OCI-LY7 (cell line): ENCODE measurements at regions not wholly inside any gene's neighbourhood (a gene's known extent, or its start where the extent isn't known, plus 50 kb on each side); places are given as distances from the start of the nearest gene placed in this dataset.

Experiments
- BruUV-seq: library from RNA; stranded (reverse); fragments of 400-500 nt; replicated peaks from 2 replicates; lab custom pipeline; 2021; lab: Mats Ljungman, UMichigan
- CTCF ChIA-PET: fragments of 300-600 bp; sonication (Branson Sonifier 250); formaldehyde crosslinking; loops from one replicate; lab custom pipeline; 2022; ENCODE audit warnings: antibody characterized with exemption; ENCODE audit not compliant: unreplicated experiment; lab: Charles Lee
- POLR2A ChIA-PET: fragments of 300-600 bp; sonication (Branson Sonifier 250); formaldehyde crosslinking; loops from one replicate; lab custom pipeline; 2022; ENCODE audit warnings: antibody characterized with exemption; lab: Charles Lee
- DNase-seq: peaks from one replicate; pipeline ENCODE4 v3.0.0-alpha.2; 2015; ENCODE audit warnings: low spot score
- H2AFZ ChIP-seq: fragments of 200-600 bp; sonication (generic), shearing (Covaris generic); 2 replicates; pipeline ENCODE4 v1.6.1; 2014; ENCODE audit warnings: mild to moderate bottlenecking, antibody characterized with exemption, low read length, moderate library complexity
- H3K27ac ChIP-seq: fragments of 200-600 bp; sonication (generic); 2 replicates; pipeline ENCODE4 v1.5.1; 2014; ENCODE audit warnings: mixed run types, low read depth, mild to moderate bottlenecking, moderate library complexity, low read length, inconsistent platforms; ENCODE audit not compliant: poor library complexity, severe bottlenecking
- H3K36me3 ChIP-seq: fragments of 200-600 bp; sonication (generic); 2 replicates; pipeline ENCODE4 v1.6.1; 2014; ENCODE audit warnings: mild to moderate bottlenecking, antibody characterized with exemption, low read length, moderate library complexity, mixed read lengths; ENCODE audit not compliant: insufficient read depth
- H3K4me1 ChIP-seq: fragments of 200-600 bp; sonication (generic); 2 replicates; pipeline ENCODE4 v1.5.1; 2014; ENCODE audit warnings: mild to moderate bottlenecking, low read length; ENCODE audit not compliant: insufficient read depth, poor library complexity, severe bottlenecking
- H3K4me2 ChIP-seq: fragments of 200-600 bp; sonication (generic); 2 replicates; pipeline ENCODE4 v1.6.1; 2014; ENCODE audit warnings: mild to moderate bottlenecking, low read length
- H3K4me3 ChIP-seq: fragments of 200-600 bp; sonication (generic); 2 replicates; pipeline ENCODE4 v1.5.1; 2014; ENCODE audit warnings: mild to moderate bottlenecking, low read depth, low read length; ENCODE audit not compliant: poor library complexity, severe bottlenecking
- H3K79me2 ChIP-seq: fragments of 200-600 bp; sonication (generic); 2 replicates; pipeline ENCODE4 v1.6.1; 2016; ENCODE audit warnings: low read depth, mild to moderate bottlenecking, low read length, moderate library complexity, mixed read lengths; ENCODE audit not compliant: insufficient read depth
- H3K9me2 ChIP-seq: fragments of 200-600 bp; sonication (generic); 2 replicates; pipeline ENCODE4 v1.6.1; 2016; ENCODE audit warnings: mild to moderate bottlenecking, low read length, mixed read lengths; ENCODE audit not compliant: insufficient read depth
- H3K9me3 ChIP-seq: fragments of 200-600 bp; sonication (generic); 2 replicates; pipeline ENCODE4 v1.6.1; 2014; ENCODE audit warnings: mild to moderate bottlenecking, mixed run types, low read length, mixed read lengths
- H4K20me1 ChIP-seq: fragments of 200-600 bp; sonication (generic); 2 replicates; pipeline ENCODE4 v1.6.1; 2014; ENCODE audit warnings: mild to moderate bottlenecking, antibody characterized with exemption, low read length, moderate library complexity, mixed read lengths; ENCODE audit not compliant: insufficient read depth
- CTCF ChIP-seq: fragments of 200-600 bp; sonication (generic); conservative IDR thresholded peaks from 2 replicates; pipeline ENCODE4 v1.5.1; 2014; ENCODE audit warnings: mild to moderate bottlenecking, antibody characterized with exemption, low read length, moderate library complexity, mixed read lengths
- EZH2phosphoT487 ChIP-seq: fragments of 200-600 bp; sonication (generic); IDR thresholded peaks from 2 replicates; pipeline ENCODE4 v1.6.1; 2018; ENCODE audit warnings: low read depth, borderline replicate concordance, mild to moderate bottlenecking, mixed run types, antibody characterized with exemption, low read length, moderate library complexity, mixed read lengths
- intact Hi-C: fragments of 100-400 bp; cut with micrococcal nuclease; formaldehyde crosslinking; loops from one replicate; pipeline ENCODE4 v1.10.0; 2022; ENCODE audit not compliant: unreplicated experiment

- Histone ChIP-seq H3K27ac (no peak overlapping the region), H4K20me1 (no peaks in the 10 kb centered on the region), H2AFZ (no peak overlapping the region), H3K9me3 (no peaks in the 10 kb centered on the region), H3K79me2 (no peaks in the 10 kb centered on the region), H3K9me2 (no peaks in the 10 kb centered on the region), H3K4me1 (no peaks in the 10 kb centered on the region), H3K36me3 (no peaks in the 10 kb centered on the region), H3K4me2 (no peak overlapping the region), H3K4me3 (no peak overlapping the region)
- TF ChIP-seq EZH2phosphoT487: no peak
- no peak for TF ChIP-seq CTCF
- no peak for DNase-seq
- ChIA-PET POLR2A (no interaction called here), CTCF (no interaction called here)
- BruUV-seq: no TSS peak
- intact Hi-C loops: no loop called here
Observed at GRCh38 chr2:120881981-120882788, 146.5 kb downstream of the GLI2 start.

DNA sequence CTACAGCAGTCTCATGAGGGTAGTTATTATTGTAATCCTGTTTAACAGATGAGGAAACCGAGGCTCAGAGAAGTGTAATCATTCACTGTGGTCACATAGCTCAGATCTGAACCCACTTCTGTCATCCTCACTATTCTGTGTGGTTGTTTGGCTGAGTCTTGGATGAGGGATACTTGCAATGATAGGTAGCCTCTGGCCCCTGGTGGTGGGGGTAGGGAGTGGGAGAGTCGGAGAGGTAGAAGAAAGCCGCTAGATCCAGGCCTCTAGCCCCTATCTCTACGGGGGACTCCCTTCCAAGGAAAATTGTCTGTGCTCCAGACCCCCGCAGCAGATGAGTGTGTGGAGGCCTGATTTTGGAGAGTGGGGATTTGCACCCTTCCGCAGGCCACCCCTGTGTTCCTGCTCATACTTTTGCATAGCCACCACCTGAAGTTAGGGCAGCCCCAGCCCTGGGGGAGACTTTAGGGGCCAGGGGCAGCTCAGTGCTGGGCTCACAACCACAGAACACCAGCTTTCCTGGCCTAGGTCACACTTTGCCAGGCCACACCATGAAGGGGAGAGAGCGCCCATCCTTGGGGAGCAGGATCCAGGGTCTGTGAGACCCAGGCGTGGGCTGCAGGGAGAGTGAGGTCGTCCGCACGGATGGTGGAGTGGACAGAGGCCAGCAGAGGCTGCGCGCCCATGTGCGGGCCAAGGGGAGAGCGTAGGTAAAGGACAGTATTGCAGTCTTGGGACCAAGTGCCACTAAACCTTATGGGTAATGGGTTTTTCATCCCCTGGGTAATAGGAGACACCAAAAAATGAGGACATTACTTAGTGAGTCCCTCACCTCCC, 148.2 kb downstream of the GLI2 start:
- no peak overlapping the region for H2AFZ ChIP-seq
- H3K9me3 ChIP-seq: no peaks in the 10 kb centered on the region
- H3K4me3 ChIP-seq: no peak overlapping the region
- H3K36me3 ChIP-seq: no peaks in the 10 kb centered on the region
- H4K20me1 ChIP-seq: no peaks in the 10 kb centered on the region
- DNase-seq: no peak
- intact Hi-C loops: no loop called here
- TF ChIP-seq EZH2phosphoT487 (no peak), CTCF (no peak)
- no peaks in the 10 kb centered on the region for H3K79me2 ChIP-seq
- H3K4me1 ChIP-seq: no peaks in the 10 kb centered on the region
- no peaks in the 10 kb centered on the region for H3K9me2 ChIP-seq
- no TSS peak for BruUV-seq
- CTCF ChIA-PET: no interaction called here
- H3K27ac ChIP-seq: no peak overlapping the region
- H3K4me2 ChIP-seq: no peak overlapping the region
- POLR2A ChIA-PET: interaction anchor here (0.6 kb wide), 1 partner anchor 370 kb away, joined by 5 read pairs; no protein-coding TSS in a partner anchor
